ENCODE measurements at regions not wholly inside any gene's neighbourhood (a gene's known extent, or its start where the extent isn't known, plus 50 kb on each side); places are given as distances from the start of the nearest gene placed in this dataset.

- no peak for DNase-seq (ENCODE audit: low read depth)
- H3K4me3 ChIP-seq (ENCODE audit: low read depth, low read length) = no peak overlapping the region
- no peaks in the 10 kb centered on the region for H3K36me3 ChIP-seq (ENCODE audit: control insufficient read depth, insufficient read depth, low read length)
- no peak for TF ChIP-seq CTCF (IDR thresholded peaks at IDR 0.05; ENCODE audit: insufficient read depth, low read length, poor library complexity, severe bottlenecking)
- no peaks in the 10 kb centered on the region for H3K27me3 ChIP-seq (ENCODE audit: control insufficient read depth, insufficient read depth, low read length)
These were observed 677.2 kb downstream of the AACS start for GRCh38 chr12:125742413-125742812.

- no peak overlapping the region for H3K4me3 ChIP-seq (ENCODE audit: low read depth, low read length)
- no peak for TF ChIP-seq CTCF (IDR thresholded peaks at IDR 0.05; ENCODE audit: insufficient read depth, low read length, poor library complexity, severe bottlenecking)
- no peaks in the 10 kb centered on the region for H3K27me3 ChIP-seq (ENCODE audit: control insufficient read depth, insufficient read depth, low read length)
- no peak for DNase-seq (ENCODE audit: low read depth)
- H3K36me3 ChIP-seq (ENCODE audit: control insufficient read depth, insufficient read depth, low read length) = no peaks in the 10 kb centered on the region
These were observed 679.0 kb downstream of the AACS start for GRCh38 chr12:125744201-125744600.

- DNase-seq (ENCODE audit: low read depth) = no peak
- no peak overlapping the region for H3K4me3 ChIP-seq (ENCODE audit: low read depth, low read length)
- H3K27me3 ChIP-seq (ENCODE audit: control insufficient read depth, insufficient read depth, low read length) = no peaks in the 10 kb centered on the region
- TF ChIP-seq CTCF (IDR thresholded peaks at IDR 0.05; ENCODE audit: insufficient read depth, low read length, poor library complexity, severe bottlenecking) = no peak
- no peaks in the 10 kb centered on the region for H3K36me3 ChIP-seq (ENCODE audit: control insufficient read depth, insufficient read depth, low read length)
These were observed 690.3 kb downstream of the AACS start for GRCh38 chr12:125755512-125755911.

GRCh38 chr12:125766091-125766490, 700.9 kb downstream of the AACS start:
- H3K4me3 ChIP-seq (ENCODE audit: low read depth, low read length) = no peak overlapping the region
- no peaks in the 10 kb centered on the region for H3K36me3 ChIP-seq (ENCODE audit: control insufficient read depth, insufficient read depth, low read length)
- TF ChIP-seq CTCF (IDR thresholded peaks at IDR 0.05; ENCODE audit: insufficient read depth, low read length, poor library complexity, severe bottlenecking) = no peak
- no peak for DNase-seq (ENCODE audit: low read depth)
- H3K27me3 ChIP-seq (ENCODE audit: control insufficient read depth, insufficient read depth, low read length) = no peaks in the 10 kb centered on the region

- DNase-seq (ENCODE audit: low read depth) = no peak
- H3K36me3 ChIP-seq (ENCODE audit: control insufficient read depth, insufficient read depth, low read length) = no peaks in the 10 kb centered on the region
- no peak overlapping the region for H3K4me3 ChIP-seq (ENCODE audit: low read depth, low read length)
- no peak for TF ChIP-seq CTCF (IDR thresholded peaks at IDR 0.05; ENCODE audit: insufficient read depth, low read length, poor library complexity, severe bottlenecking)
- no peaks in the 10 kb centered on the region for H3K27me3 ChIP-seq (ENCODE audit: control insufficient read depth, insufficient read depth, low read length)
These were observed 707.2 kb downstream of the AACS start for GRCh38 chr12:125772403-125772802.

GRCh38 chr12:125773033-125773640, 707.9 kb downstream of the AACS start:
- peak; percentile 28 for TF ChIP-seq CTCF (IDR thresholded peaks at IDR 0.05; ENCODE audit: insufficient read depth, low read length, poor library complexity, severe bottlenecking)
- DNase-seq (ENCODE audit: low read depth) = no peak
- no peaks in the 10 kb centered on the region for H3K36me3 ChIP-seq (ENCODE audit: control insufficient read depth, insufficient read depth, low read length)
- no peaks in the 10 kb centered on the region for H3K27me3 ChIP-seq (ENCODE audit: control insufficient read depth, insufficient read depth, low read length)
- H3K4me3 ChIP-seq (ENCODE audit: low read depth, low read length) = no peak overlapping the region
